Osteocyte (in vitro differentiated cells): ENCODE measurements at regions not wholly inside any gene's neighbourhood (a gene's known extent, or its start where the extent isn't known, plus 50 kb on each side); places are given as distances from the start of the nearest gene placed in this dataset.

Experiments
- DNase-seq: peaks from one replicate; pipeline ENCODE4 v3.0.0; 2021; ENCODE audit warnings: mixed read lengths; ENCODE audit not compliant: unreplicated experiment; ENCODE audit errors: extremely low spot score
- H3K27ac Mint-ChIP-seq: one replicate; pipeline ENCODE4 v1.8.0; 2021; ENCODE audit warnings: mild to moderate bottlenecking, mixed read lengths; ENCODE audit not compliant: unreplicated experiment
- H3K27me3 Mint-ChIP-seq: one replicate; pipeline ENCODE4 v1.8.0; 2021; ENCODE audit warnings: mixed read lengths; ENCODE audit not compliant: unreplicated experiment
- H3K36me3 Mint-ChIP-seq: one replicate; pipeline ENCODE4 v1.8.0; 2021; ENCODE audit warnings: mixed read lengths; ENCODE audit not compliant: unreplicated experiment
- H3K4me1 Mint-ChIP-seq: one replicate; pipeline ENCODE4 v1.8.0; 2021; ENCODE audit warnings: mixed read lengths; ENCODE audit not compliant: unreplicated experiment
- H3K4me3 Mint-ChIP-seq: one replicate; pipeline ENCODE4 v1.8.0; 2021; ENCODE audit warnings: mild to moderate bottlenecking, moderate library complexity, mixed read lengths; ENCODE audit not compliant: unreplicated experiment
- H3K9me3 Mint-ChIP-seq: one replicate; pipeline ENCODE4 v1.8.0; 2021; ENCODE audit warnings: mixed read lengths; ENCODE audit not compliant: unreplicated experiment
- TF ChIP-seq, protein P1 (sequence below): fragments of 200-600 bp; sonication (generic); IDR thresholded peaks from 2 replicates; pipeline ENCODE4 v1.5.0; 2021; ENCODE audit warnings: antibody characterized with exemption, mild to moderate bottlenecking, moderate library complexity

DNA sequence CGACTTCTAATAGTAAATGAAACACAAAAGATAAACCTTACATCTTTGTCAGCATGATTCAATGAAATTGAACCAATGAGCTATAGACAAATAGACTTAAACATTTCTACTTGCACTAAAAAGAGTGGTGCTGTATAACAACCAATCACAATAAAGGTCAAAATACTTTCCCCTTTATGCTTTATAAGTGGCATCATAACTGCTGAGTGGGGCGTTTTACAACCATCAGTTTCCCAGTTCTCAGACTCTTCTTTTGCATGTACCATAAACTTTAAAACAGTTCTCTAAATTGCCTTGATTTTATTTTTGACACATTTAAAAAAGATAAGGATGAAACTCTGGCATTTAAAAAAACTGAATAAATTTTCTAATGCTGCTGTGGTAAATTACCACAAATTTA lies 356.2 kb downstream of the NNT start:
- Mint-ChIP-seq H3K4me3 (no peak overlapping the region), H3K27ac (no peak overlapping the region), H3K9me3 (peaks cover 6% of the 10 kb centered on the region), H3K36me3 (no peaks in the 10 kb centered on the region), H3K4me1 (no peaks in the 10 kb centered on the region), H3K27me3 (no peaks in the 10 kb centered on the region)
- no peak for DNase-seq
- TF ChIP-seq, protein P1, sequence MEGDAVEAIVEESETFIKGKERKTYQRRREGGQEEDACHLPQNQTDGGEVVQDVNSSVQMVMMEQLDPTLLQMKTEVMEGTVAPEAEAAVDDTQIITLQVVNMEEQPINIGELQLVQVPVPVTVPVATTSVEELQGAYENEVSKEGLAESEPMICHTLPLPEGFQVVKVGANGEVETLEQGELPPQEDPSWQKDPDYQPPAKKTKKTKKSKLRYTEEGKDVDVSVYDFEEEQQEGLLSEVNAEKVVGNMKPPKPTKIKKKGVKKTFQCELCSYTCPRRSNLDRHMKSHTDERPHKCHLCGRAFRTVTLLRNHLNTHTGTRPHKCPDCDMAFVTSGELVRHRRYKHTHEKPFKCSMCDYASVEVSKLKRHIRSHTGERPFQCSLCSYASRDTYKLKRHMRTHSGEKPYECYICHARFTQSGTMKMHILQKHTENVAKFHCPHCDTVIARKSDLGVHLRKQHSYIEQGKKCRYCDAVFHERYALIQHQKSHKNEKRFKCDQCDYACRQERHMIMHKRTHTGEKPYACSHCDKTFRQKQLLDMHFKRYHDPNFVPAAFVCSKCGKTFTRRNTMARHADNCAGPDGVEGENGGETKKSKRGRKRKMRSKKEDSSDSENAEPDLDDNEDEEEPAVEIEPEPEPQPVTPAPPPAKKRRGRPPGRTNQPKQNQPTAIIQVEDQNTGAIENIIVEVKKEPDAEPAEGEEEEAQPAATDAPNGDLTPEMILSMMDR, result no peak

DNA sequence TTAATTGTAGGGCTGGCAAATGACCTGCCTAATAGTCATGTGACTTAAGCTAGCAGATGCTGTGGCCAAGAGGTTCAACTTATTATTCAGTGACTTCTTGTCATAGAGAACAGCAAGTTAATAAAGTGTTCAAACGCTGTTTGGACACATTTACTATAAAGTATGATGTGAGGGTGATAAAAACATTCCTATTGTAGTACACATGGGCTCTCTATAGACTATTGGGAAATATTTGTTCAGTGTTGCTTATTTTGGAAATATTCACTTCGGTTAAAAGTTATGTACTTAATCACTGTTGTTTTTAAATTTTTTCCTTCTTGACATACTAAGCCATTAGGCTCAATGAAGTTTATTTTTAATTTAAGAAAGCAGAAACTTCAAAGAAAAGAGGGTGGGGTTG lies 345.0 kb downstream of the NNT start:
- DNase-seq, result no peak
- TF ChIP-seq, protein P1, result no peak
- Mint-ChIP-seq H3K9me3 (peaks cover 18% of the 10 kb centered on the region), H3K27ac (no peak overlapping the region), H3K27me3 (no peaks in the 10 kb centered on the region), H3K4me1 (no peaks in the 10 kb centered on the region), H3K4me3 (no peak overlapping the region), H3K36me3 (no peaks in the 10 kb centered on the region)

DNA sequence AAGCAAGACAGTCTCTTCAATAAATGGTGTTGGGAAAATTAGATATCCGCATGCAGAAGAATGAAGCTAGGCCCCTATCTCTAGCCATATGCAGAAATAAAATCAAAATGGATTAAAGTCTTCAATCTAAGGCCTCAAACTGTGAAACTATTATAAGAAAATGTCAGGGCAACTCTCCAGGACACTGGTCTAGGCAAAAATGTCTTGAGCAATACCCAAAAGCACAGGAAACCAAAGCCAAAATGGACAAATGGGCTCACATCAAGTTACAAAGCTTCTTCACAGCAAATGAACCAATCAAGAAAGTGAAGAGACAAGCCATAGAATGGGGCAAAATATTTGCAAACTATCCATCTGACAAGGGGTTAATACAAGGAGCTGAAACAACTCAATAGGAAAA lies 338.8 kb downstream of the NNT start:
- Mint-ChIP-seq H3K27ac (no peak overlapping the region), H3K4me1 (no peaks in the 10 kb centered on the region), H3K4me3 (no peak overlapping the region), H3K36me3 (no peaks in the 10 kb centered on the region), H3K27me3 (no peaks in the 10 kb centered on the region), H3K9me3 (peaks cover 15% of the 10 kb centered on the region)
- DNase-seq, result no peak
- TF ChIP-seq, protein P1, result no peak

DNA sequence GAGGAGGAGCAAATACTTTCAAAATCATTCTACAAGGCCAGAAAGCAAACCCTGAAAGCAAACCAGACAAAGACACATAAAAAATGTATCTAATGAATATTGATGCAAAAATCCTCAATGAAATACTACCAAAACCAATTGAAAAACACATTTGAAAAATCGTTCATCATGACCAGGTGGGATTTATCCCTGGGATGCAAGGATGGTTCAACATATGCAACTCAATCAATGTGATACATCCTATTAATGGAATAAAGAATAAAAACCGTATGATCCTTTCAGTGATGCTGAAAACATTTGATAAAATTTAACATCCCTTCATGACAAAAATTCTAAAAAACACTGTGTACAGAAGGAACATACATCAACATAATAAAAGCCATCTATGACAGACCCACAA lies 337.6 kb downstream of the NNT start:
- Mint-ChIP-seq H3K9me3 (peaks cover 14% of the 10 kb centered on the region), H3K27ac (no peak overlapping the region), H3K4me3 (no peak overlapping the region), H3K27me3 (no peaks in the 10 kb centered on the region), H3K4me1 (no peaks in the 10 kb centered on the region), H3K36me3 (no peaks in the 10 kb centered on the region)
- no peak for DNase-seq
- TF ChIP-seq, protein P1, result no peak

DNA sequence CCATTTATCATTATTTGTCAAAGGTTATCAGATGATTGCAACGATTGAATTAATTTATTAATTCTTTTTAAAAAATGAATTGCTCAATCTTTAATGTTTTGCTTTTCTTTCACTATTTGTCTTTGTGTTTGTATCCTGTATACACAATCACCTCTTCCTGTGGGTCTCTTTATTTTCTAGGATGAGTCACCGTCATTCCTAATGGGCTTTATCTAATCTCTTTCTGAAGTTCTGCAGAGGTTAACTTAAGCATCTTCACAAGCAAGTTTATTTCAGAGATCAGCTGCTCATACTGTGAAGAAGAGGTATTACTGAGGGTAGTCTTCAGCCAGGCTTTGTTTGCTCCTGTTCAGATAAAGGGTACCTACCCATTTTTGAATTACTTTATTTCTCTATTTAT lies 323.9 kb downstream of the NNT start:
- Mint-ChIP-seq H3K4me3 (no peak overlapping the region), H3K27ac (no peak overlapping the region), H3K9me3 (peaks cover 6% of the 10 kb centered on the region), H3K27me3 (no peaks in the 10 kb centered on the region), H3K36me3 (no peaks in the 10 kb centered on the region), H3K4me1 (no peaks in the 10 kb centered on the region)
- TF ChIP-seq, protein P1, result no peak
- DNase-seq, result no peak
